ENCODE measurements at regions not wholly inside any gene's neighbourhood (a gene's known extent, or its start where the extent isn't known, plus 50 kb on each side); places are given as distances from the start of the nearest gene placed in this dataset.

GRCh38 chr10:85152911-85153310 lies 824.5 kb downstream of the CCSER2 start:
- BruUV-seq (replicated peaks): no TSS peak
- intact Hi-C loops (cut with micrococcal nuclease; ENCODE audit: unreplicated experiment): no loop called here
- H3K4me1 Mint-ChIP-seq (ENCODE audit: low read depth, unreplicated experiment): no peaks in the 10 kb centered on the region
- POLR2A ChIA-PET: no interaction called here
- H3K27ac Mint-ChIP-seq (ENCODE audit: unreplicated experiment): no peak overlapping the region
- no peaks in the 10 kb centered on the region for H3K36me3 Mint-ChIP-seq (ENCODE audit: insufficient read depth, unreplicated experiment)
- Histone ChIP-seq H3K9me3 (0 out of 2 replicates have a peak, but pooled peaks cover 3% of the 10 kb centered on the region), H3K4me3 (ENCODE audit: low read depth, low read length) (no peak overlapping the region), H3K4me1 (peaks cover 6% of the 10 kb centered on the region; the same call in 1 of the 2 replicates), H3K36me3 (ENCODE audit: control insufficient read depth, insufficient read depth, low read length) (no peaks in the 10 kb centered on the region), H3K27me3 (replicated peaks; ENCODE audit: control insufficient read depth, insufficient read depth, low read length) (no peaks in the 10 kb centered on the region)
- no peak for TF ChIP-seq CTCF (IDR thresholded peaks at IDR 0.05; ENCODE audit: insufficient read depth in 1 of 2, low read depth in 1 of 2, low read length in 1 of 2, severe bottlenecking in 1 of 2, unreplicated experiment in 1 of 2)
- DNase-seq: no peak
- CTCF ChIA-PET: no interaction called here
- H3K9me3 Mint-ChIP-seq (ENCODE audit: unreplicated experiment): no peaks in the 10 kb centered on the region
- peaks cover 7% of the 10 kb centered on the region for H3K27me3 Mint-ChIP-seq (ENCODE audit: insufficient read depth, unreplicated experiment)
- H3K4me3 Mint-ChIP-seq (ENCODE audit: unreplicated experiment): no peak overlapping the region

DNA sequence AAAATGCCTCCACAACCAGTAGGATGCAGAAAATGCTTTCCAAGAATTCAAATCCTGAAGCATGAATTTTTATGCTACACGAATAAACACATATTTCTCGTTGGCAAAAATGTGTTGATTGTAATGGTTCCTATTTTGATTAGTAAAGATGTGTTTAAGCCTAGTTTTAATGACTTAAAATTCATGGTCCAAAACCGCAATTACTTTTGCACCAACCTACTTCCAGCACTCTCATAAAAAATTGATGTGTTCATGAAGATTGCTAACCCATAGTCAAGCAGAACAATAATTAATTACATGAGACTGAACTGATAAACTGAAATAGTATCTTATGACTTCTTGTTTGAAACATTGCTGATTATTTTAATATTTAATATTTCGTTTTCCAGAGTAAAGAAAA lies 828.8 kb downstream of the CCSER2 start:
- Mint-ChIP-seq H3K4me1 (ENCODE audit: low read depth, unreplicated experiment) (no peaks in the 10 kb centered on the region), H3K4me3 (ENCODE audit: unreplicated experiment) (no peak overlapping the region), H3K27ac (ENCODE audit: unreplicated experiment) (no peak overlapping the region), H3K36me3 (ENCODE audit: insufficient read depth, unreplicated experiment) (no peaks in the 10 kb centered on the region), H3K27me3 (ENCODE audit: insufficient read depth, unreplicated experiment) (peaks cover 3% of the 10 kb centered on the region), H3K9me3 (ENCODE audit: unreplicated experiment) (no peaks in the 10 kb centered on the region)
- H3K9me3 ChIP-seq: 0 out of 2 replicates have a peak, but pooled peaks cover 3% of the 10 kb centered on the region
- DNase-seq: no peak
- POLR2A ChIA-PET: no interaction called here
- BruUV-seq (replicated peaks): no TSS peak
- no peak for TF ChIP-seq CTCF (IDR thresholded peaks at IDR 0.05; ENCODE audit: insufficient read depth in 1 of 2, low read depth in 1 of 2, low read length in 1 of 2, severe bottlenecking in 1 of 2, unreplicated experiment in 1 of 2)
- H3K36me3 ChIP-seq (ENCODE audit: control insufficient read depth, insufficient read depth, low read length): no peaks in the 10 kb centered on the region
- intact Hi-C loops (cut with micrococcal nuclease; ENCODE audit: unreplicated experiment): no loop called here
- CTCF ChIA-PET: no interaction called here
- no peaks in the 10 kb centered on the region for H3K27me3 ChIP-seq (replicated peaks; ENCODE audit: control insufficient read depth, insufficient read depth, low read length)
- H3K4me3 ChIP-seq (ENCODE audit: low read depth, low read length): no peak overlapping the region
- H3K4me1 ChIP-seq: no peaks in the 10 kb centered on the region

GRCh38 chr10:85168243-85168642 lies 839.9 kb downstream of the CCSER2 start:
- no peak for DNase-seq
- H3K4me3 Mint-ChIP-seq (ENCODE audit: unreplicated experiment): no peak overlapping the region
- Histone ChIP-seq H3K4me1 (no peaks in the 10 kb centered on the region), H3K4me3 (ENCODE audit: low read depth, low read length) (no peak overlapping the region), H3K27me3 (replicated peaks; ENCODE audit: control insufficient read depth, insufficient read depth, low read length) (no peaks in the 10 kb centered on the region), H3K36me3 (ENCODE audit: control insufficient read depth, insufficient read depth, low read length) (no peaks in the 10 kb centered on the region), H3K9me3 (no peaks in the 10 kb centered on the region)
- intact Hi-C loops (cut with micrococcal nuclease; ENCODE audit: unreplicated experiment): no loop called here
- H3K27ac Mint-ChIP-seq (ENCODE audit: unreplicated experiment): no peak overlapping the region
- no TSS peak for BruUV-seq (replicated peaks)
- ChIA-PET POLR2A (no interaction called here), CTCF (no interaction called here)
- TF ChIP-seq CTCF (IDR thresholded peaks at IDR 0.05; ENCODE audit: insufficient read depth in 1 of 2, low read depth in 1 of 2, low read length in 1 of 2, severe bottlenecking in 1 of 2, unreplicated experiment in 1 of 2): no peak
- H3K4me1 Mint-ChIP-seq (ENCODE audit: low read depth, unreplicated experiment): no peaks in the 10 kb centered on the region
- peaks cover 20% of the 10 kb centered on the region for H3K27me3 Mint-ChIP-seq (ENCODE audit: insufficient read depth, unreplicated experiment)
- no peaks in the 10 kb centered on the region for H3K36me3 Mint-ChIP-seq (ENCODE audit: insufficient read depth, unreplicated experiment)
- peaks cover 7% of the 10 kb centered on the region for H3K9me3 Mint-ChIP-seq (ENCODE audit: unreplicated experiment)

All from Caco-2 (cell line).